Fibroblast of lung (primary cell): ENCODE measurements at regions not wholly inside any gene's neighbourhood (a gene's known extent, or its start where the extent isn't known, plus 50 kb on each side); places are given as distances from the start of the nearest gene placed in this dataset.

Source experiments
- DNase-seq, 2 donors: peaks; one replicate each; pipeline versions ENCODE4 v3.0.0 to v3.0.0-alpha.2; 2010; ENCODE audit warnings: low read depth in 2 of 2
- H2AFZ ChIP-seq: 2 replicates; pipeline ENCODE4 v1.5.1; 2012; ENCODE audit warnings: low read length, control low read depth, inconsistent platforms
- H3K27ac ChIP-seq: 2 replicates; pipeline ENCODE4 v1.5.1; 2011; ENCODE audit warnings: low read length, control low read depth; ENCODE audit not compliant: insufficient read depth
- H3K27me3 ChIP-seq: 2 replicates; pipeline ENCODE4 v1.5.1; 2011; ENCODE audit warnings: mild to moderate bottlenecking, low read length; ENCODE audit not compliant: control insufficient read depth, insufficient read depth
- H3K36me3 ChIP-seq: 2 replicates; pipeline ENCODE4 v1.5.1; 2011; ENCODE audit warnings: low read length; ENCODE audit not compliant: control insufficient read depth, insufficient read depth
- H3K4me1 ChIP-seq: 2 replicates; pipeline ENCODE4 v1.5.1; 2011; ENCODE audit warnings: low read length; ENCODE audit not compliant: control insufficient read depth, insufficient read depth; ENCODE audit errors: extremely low read depth
- H3K4me2 ChIP-seq: 2 replicates; pipeline ENCODE4 v1.5.1; 2011; ENCODE audit warnings: low read length, control low read depth; ENCODE audit not compliant: insufficient read depth; ENCODE audit errors: extremely low read depth
- H3K4me3 ChIP-seq, 4 experiments: fragments of 200-600 bp in 1 of 4; sonication (generic) in 1 of 4; replicated peaks in 1 of 4; 2 replicates each; pipeline ENCODE4 v1.5.1; 2011 to 2016; ENCODE audit warnings: low read length in 4 of 4, low read depth in 3 of 4, mild to moderate bottlenecking in 3 of 4, control low read depth in 2 of 4, inconsistent platforms in 1 of 4, mixed read lengths in 1 of 4; ENCODE audit not compliant: insufficient read depth in 1 of 4; ENCODE audit errors: control extremely low read depth in 1 of 4
- H3K79me2 ChIP-seq: 2 replicates; pipeline ENCODE4 v1.5.1; 2012; ENCODE audit warnings: mild to moderate bottlenecking, low read length, inconsistent platforms; ENCODE audit not compliant: control insufficient read depth, insufficient read depth
- H3K9ac ChIP-seq: 2 replicates; pipeline ENCODE4 v1.5.1; 2011; ENCODE audit warnings: mild to moderate bottlenecking, low read length, control low read depth; ENCODE audit not compliant: insufficient read depth
- H3K9me3 ChIP-seq: 2 replicates; pipeline ENCODE4 v1.5.1; 2012; ENCODE audit warnings: low read depth, low read length; ENCODE audit not compliant: control insufficient read depth, insufficient read depth
- H4K20me1 ChIP-seq: 2 replicates; pipeline ENCODE4 v1.5.1; 2011; ENCODE audit warnings: low read length; ENCODE audit not compliant: control insufficient read depth, insufficient read depth; ENCODE audit errors: extremely low read depth
- EZH2 ChIP-seq: IDR thresholded peaks from 2 replicates; pipeline ENCODE4 v1.5.1; 2012; ENCODE audit warnings: low read length, control low read depth, mild to moderate bottlenecking; ENCODE audit errors: missing control alignments
- TF ChIP-seq, protein P1 (sequence below), 2 donors: IDR thresholded peaks in 1 of 2; conservative IDR thresholded peaks in 1 of 2; 1 replicate in 1 of 2; 2 replicates in 1 of 2; pipeline ENCODE4 v1.5.1; 2011 to 2012; ENCODE audit warnings: low read length in 2 of 2, control low read depth in 1 of 2, inconsistent platforms in 1 of 2, low read depth in 1 of 2, mild to moderate bottlenecking in 1 of 2

DNA sequence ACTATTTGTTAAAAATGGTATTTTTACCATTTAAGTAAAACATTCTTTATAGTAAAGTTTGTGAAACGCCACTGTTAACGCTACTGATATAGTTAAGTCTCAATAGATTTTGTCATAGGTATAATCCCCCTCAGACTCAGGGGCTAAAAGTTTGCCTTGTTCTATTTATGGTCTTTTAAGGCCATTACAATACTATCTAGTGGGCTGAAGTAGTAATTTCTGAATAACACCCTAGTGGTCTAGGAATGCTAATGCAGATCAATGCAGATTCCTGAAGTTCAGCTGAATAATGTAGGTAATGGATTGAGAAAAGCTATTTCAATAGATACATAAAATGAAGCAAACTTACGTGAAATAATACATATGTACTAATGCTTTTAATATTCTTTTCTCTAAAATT, 989.3 kb upstream of the NOVA1 start:
- Histone ChIP-seq H4K20me1 (no peaks in the 10 kb centered on the region), H3K79me2 (no peaks in the 10 kb centered on the region), H3K4me3 (no peak overlapping the region), H3K27ac (no peak overlapping the region), H3K4me1 (no peaks in the 10 kb centered on the region), H3K9me3 (no peaks in the 10 kb centered on the region), H3K36me3 (no peaks in the 10 kb centered on the region), H3K27me3 (no peaks in the 10 kb centered on the region), H3K4me2 (no peak overlapping the region), H2AFZ (no peak overlapping the region), H3K9ac (no peak overlapping the region)
- DNase-seq, result no peak
- no peak for TF ChIP-seq EZH2
- TF ChIP-seq, protein P1, sequence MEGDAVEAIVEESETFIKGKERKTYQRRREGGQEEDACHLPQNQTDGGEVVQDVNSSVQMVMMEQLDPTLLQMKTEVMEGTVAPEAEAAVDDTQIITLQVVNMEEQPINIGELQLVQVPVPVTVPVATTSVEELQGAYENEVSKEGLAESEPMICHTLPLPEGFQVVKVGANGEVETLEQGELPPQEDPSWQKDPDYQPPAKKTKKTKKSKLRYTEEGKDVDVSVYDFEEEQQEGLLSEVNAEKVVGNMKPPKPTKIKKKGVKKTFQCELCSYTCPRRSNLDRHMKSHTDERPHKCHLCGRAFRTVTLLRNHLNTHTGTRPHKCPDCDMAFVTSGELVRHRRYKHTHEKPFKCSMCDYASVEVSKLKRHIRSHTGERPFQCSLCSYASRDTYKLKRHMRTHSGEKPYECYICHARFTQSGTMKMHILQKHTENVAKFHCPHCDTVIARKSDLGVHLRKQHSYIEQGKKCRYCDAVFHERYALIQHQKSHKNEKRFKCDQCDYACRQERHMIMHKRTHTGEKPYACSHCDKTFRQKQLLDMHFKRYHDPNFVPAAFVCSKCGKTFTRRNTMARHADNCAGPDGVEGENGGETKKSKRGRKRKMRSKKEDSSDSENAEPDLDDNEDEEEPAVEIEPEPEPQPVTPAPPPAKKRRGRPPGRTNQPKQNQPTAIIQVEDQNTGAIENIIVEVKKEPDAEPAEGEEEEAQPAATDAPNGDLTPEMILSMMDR (conservative IDR thresholded peaks at IDR 0.05 in 1 of 2, IDR thresholded peaks at IDR 0.05 in 1 of 2; ENCODE audit: low read depth in 1 of 2, low read length in 2 of 2), result no peak

DNA sequence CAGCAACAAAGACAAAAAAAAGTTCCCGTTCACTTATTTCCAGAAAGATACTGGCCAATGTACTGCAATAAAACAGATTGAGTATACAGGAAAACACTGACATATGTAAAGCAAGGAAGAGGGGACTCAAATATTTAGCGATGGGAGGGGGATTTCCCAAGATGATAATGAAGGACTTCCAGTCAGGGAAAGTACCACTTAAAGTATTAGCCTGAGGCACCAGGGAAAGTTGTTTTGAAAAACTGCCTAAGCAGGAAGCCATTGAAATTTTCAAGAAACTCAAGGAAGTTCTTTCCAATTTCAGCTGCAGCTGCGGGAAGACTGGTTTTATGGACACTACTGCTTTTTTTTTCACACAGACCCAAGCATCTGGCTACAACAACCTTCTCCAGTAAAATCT, 1007.4 kb upstream of the NOVA1 start:
- Histone ChIP-seq H3K27ac (no peak overlapping the region), H4K20me1 (no peaks in the 10 kb centered on the region), H2AFZ (no peak overlapping the region), H3K27me3 (no peaks in the 10 kb centered on the region), H3K36me3 (no peaks in the 10 kb centered on the region), H3K4me2 (no peak overlapping the region), H3K4me3 (no peak overlapping the region), H3K79me2 (no peaks in the 10 kb centered on the region), H3K9me3 (no peaks in the 10 kb centered on the region), H3K4me1 (no peaks in the 10 kb centered on the region), H3K9ac (no peak overlapping the region)
- no peak for TF ChIP-seq EZH2
- TF ChIP-seq, protein P1 (conservative IDR thresholded peaks at IDR 0.05 in 1 of 2, IDR thresholded peaks at IDR 0.05 in 1 of 2; ENCODE audit: low read depth in 1 of 2, low read length in 2 of 2), result no peak
- DNase-seq, result no peak

DNA sequence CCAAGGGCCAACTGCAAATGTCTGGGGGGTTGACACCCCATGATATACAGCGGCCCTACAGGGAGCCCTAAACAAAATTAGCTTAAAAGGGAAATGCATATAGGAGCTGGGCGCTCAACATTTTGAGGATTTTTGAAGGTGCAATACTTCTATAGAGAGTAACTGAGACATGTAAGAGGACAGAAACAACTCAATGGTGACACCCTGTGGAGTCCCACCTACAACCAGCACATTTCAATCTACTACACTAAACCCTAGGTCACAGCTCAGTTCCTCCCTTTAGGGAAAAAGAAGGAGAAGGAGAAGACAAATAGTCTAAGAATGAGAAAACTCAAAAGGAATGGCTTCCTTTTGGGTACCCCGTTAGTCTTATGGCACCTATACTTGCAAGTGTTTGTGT, 1010.5 kb upstream of the NOVA1 start:
- H4K20me1 ChIP-seq, result no peaks in the 10 kb centered on the region
- no peak overlapping the region for H3K4me2 ChIP-seq
- no peak overlapping the region for H3K4me3 ChIP-seq
- no peak overlapping the region for H3K9ac ChIP-seq
- H3K36me3 ChIP-seq, result no peaks in the 10 kb centered on the region
- H3K4me1 ChIP-seq, result no peaks in the 10 kb centered on the region
- no peak overlapping the region for H2AFZ ChIP-seq
- no peak for DNase-seq
- H3K27me3 ChIP-seq, result no peaks in the 10 kb centered on the region
- TF ChIP-seq, protein P1 (conservative IDR thresholded peaks at IDR 0.05 in 1 of 2, IDR thresholded peaks at IDR 0.05 in 1 of 2; ENCODE audit: low read depth in 1 of 2, low read length in 2 of 2), result no peak
- TF ChIP-seq EZH2, result no peak
- no peaks in the 10 kb centered on the region for H3K9me3 ChIP-seq
- no peak overlapping the region for H3K27ac ChIP-seq
- no peaks in the 10 kb centered on the region for H3K79me2 ChIP-seq
